Epithelial cell of proximal tubule (primary cell): ENCODE measurements at regions not wholly inside any gene's neighbourhood (a gene's known extent, or its start where the extent isn't known, plus 50 kb on each side); places are given as distances from the start of the nearest gene placed in this dataset.

Source experiments
- DNase-seq: peaks from one replicate; pipeline ENCODE4 v3.0.0-alpha.2; 2011; ENCODE audit warnings: low read depth
- H3K4me3 ChIP-seq: 2 replicates; pipeline ENCODE4 v1.5.1; 2011; ENCODE audit warnings: low read depth, mild to moderate bottlenecking, low read length
- TF ChIP-seq, protein P1 (sequence below): conservative IDR thresholded peaks from 2 replicates; pipeline ENCODE4 v1.5.1; 2012; ENCODE audit warnings: low read depth, mild to moderate bottlenecking, low read length

DNA sequence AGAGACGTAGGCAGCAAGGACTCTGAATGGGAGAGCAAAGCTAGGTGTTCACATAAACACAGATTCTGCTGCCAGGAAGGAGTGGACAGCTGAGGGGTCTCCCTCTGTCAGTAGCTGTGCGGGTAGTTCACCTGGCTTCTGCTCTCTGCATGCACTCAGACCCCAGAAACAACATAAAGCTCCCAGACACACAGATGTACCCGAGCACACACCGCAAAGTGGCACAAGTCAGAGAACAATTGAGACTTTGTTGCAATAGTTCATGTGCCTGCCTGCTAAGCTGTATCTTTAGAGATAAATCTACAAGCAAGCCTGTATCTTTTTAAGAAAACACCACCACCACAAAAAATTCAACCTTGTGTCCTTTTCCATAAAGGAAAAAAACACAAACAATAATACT lies 420.0 kb upstream of the ST6GAL2 start:
- no peak for DNase-seq
- no peak overlapping the region for H3K4me3 ChIP-seq
- TF ChIP-seq, protein P1, sequence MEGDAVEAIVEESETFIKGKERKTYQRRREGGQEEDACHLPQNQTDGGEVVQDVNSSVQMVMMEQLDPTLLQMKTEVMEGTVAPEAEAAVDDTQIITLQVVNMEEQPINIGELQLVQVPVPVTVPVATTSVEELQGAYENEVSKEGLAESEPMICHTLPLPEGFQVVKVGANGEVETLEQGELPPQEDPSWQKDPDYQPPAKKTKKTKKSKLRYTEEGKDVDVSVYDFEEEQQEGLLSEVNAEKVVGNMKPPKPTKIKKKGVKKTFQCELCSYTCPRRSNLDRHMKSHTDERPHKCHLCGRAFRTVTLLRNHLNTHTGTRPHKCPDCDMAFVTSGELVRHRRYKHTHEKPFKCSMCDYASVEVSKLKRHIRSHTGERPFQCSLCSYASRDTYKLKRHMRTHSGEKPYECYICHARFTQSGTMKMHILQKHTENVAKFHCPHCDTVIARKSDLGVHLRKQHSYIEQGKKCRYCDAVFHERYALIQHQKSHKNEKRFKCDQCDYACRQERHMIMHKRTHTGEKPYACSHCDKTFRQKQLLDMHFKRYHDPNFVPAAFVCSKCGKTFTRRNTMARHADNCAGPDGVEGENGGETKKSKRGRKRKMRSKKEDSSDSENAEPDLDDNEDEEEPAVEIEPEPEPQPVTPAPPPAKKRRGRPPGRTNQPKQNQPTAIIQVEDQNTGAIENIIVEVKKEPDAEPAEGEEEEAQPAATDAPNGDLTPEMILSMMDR, result no peak

DNA sequence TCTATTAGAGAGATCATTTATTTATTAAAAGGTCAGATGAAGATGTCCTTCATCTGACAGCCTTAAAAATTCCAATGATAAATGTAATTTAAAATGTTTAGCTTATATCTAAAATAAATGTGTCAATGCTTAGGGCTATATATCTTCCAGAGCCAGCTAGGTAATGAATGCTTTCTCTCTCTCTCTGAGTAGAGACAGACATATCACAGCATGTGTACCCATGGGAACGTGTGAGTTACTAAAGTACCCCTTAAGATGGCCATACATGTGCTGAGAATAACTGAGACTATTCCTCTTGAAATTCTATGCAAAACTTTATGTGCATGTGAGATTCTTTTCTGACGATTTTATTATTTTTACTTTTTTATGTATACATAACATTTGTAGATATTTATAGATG lies 420.9 kb upstream of the ST6GAL2 start:
- no peak overlapping the region for H3K4me3 ChIP-seq
- TF ChIP-seq, protein P1, result no peak
- no peak for DNase-seq

DNA sequence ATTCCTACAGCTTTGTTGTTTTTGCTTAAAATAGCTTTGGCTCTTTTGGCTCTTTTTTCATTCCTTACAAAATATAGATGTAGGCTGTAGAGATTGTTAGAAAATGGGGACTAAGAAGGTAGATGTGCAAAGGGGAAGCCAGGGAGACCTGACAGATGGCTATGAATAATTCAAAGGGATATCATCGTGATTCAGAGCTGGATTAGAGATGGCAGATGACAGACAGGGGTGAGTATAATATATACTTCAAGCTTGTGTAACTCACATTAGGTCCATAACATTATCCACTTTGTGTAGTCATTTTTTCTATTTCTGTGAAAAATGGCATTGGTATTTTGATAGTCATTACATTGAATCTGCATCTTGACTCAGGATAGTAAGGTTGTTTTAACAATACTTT lies 422.9 kb upstream of the ST6GAL2 start:
- H3K4me3 ChIP-seq, result no peak overlapping the region
- TF ChIP-seq, protein P1, result no peak
- no peak for DNase-seq

DNA sequence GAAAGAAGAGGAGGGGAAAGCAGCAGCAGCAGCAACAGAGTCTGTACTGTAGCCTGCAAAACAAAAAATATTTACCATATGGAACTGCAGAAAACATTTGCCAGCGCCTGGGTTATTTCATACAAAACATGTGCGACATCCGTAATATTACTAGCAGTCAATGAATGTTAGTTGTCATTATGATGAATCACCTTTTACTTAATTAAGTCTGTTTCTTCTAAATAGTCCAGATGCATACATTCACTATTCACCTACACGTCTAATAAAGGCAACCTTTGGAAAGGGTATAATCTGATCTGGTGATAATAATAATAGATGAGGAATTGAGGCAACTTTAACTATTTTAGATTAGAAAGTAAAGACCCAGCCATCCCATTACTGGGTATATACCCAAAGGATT lies 426.3 kb upstream of the ST6GAL2 start:
- TF ChIP-seq, protein P1, result no peak
- H3K4me3 ChIP-seq, result no peak overlapping the region
- DNase-seq, result no peak

DNA sequence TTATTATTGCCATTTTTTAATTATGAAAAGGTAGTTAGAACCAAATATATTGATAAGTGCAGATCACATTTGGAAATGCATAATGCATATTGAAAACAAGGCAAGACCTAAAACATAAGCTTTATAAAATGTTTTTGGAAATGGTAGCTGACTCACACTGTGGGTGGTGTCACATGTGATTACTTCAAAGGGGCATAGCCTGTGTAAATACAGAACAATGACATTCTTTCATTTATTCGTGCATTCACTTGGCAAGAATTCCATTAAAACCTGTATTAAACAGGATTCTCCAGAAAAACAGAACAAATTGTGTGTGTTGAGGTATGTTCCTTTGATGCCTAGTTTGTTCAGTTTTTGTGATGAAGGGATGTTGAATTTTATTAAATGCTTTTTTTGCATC lies 427.3 kb upstream of the ST6GAL2 start:
- TF ChIP-seq, protein P1, result no peak
- H3K4me3 ChIP-seq, result no peak overlapping the region
- DNase-seq, result no peak

DNA sequence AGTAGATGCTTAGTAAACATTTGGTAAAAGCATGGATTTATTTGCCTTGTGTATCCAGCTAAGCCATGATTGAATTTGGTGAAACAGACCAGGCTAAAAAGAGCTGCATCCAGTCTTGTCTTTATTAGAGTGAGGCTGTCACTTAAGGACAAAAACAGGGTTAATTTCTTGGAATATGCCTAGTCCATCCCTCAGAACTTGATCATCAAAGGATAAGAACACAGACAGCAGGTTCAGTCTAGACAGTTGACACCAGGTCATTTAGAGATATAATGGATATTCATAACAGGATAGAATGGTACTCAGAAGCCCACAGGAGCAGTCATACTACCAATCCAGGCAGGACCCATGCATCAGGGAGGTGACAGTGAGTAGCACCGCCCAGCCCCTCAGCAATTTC lies 434.9 kb upstream of the ST6GAL2 start:
- H3K4me3 ChIP-seq, result no peak overlapping the region
- DNase-seq, result no peak
- TF ChIP-seq, protein P1, result no peak

DNA sequence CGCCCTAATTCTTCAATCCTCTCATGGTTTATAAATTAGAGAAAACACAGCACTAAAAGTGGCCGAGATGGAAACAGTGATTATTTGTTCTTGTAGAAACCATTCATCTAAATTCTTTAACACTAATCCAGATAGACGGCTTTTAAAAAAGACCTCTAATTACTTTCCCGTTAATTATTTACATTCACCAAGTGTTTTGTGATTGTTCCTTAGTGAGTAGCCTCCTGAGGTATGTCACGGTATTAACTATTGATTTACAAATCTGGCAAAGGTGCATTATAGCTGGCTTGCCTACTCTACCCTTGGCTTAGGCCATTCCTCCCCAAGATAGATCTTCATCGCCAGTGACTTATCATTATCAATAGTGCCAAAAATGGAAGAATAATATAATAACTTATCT lies 436.4 kb upstream of the ST6GAL2 start:
- TF ChIP-seq, protein P1, result no peak
- no peak for DNase-seq
- H3K4me3 ChIP-seq, result no peak overlapping the region
